ENCODE measurements at regions not wholly inside any gene's neighbourhood (a gene's known extent, or its start where the extent isn't known, plus 50 kb on each side); places are given as distances from the start of the nearest gene placed in this dataset.

DNA sequence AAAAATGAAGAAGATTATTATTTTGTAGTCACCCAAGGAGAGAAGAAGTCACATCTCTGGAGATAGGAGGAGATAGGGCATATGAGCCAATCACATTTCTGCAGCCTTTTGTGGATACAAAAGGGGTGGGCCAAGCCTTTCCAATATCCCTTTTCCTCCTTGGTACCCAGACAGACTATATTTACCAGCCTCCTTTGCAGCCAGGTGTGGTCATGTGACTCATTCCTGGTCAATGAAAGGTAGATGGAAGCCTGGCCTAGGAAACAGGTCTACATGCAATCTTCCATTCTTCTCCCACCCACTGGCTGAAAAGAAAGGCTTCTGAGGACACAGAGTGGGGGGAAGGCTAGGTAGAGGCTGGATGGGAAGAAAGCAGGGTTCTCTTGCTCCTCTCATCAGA lies 58.1 kb upstream of the ERG start:
- DNase-seq: no peak

DNA sequence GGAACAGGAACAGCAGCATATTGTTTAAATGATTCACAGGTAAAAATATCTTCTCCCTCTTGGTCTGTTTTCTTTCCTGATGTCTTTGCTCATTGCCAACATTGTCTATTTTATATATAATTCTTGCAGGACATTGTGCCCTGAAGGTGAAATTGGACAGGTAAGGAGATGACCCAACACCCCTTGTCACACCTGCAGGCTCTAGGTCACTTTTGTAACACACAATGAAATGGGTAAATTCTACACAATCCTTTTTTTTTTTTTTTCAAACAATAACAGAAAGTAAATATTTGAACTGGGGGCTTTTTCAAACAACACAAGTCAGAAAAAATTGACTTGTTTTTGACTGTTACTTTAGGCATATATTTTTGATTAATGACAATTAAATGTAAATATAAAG lies 62.9 kb upstream of the ERG start:
- DNase-seq: no peak

- no peak for DNase-seq
These were observed 63.6 kb upstream of the ERG start for GRCh38 chr21:38561613-38562581.

DNA sequence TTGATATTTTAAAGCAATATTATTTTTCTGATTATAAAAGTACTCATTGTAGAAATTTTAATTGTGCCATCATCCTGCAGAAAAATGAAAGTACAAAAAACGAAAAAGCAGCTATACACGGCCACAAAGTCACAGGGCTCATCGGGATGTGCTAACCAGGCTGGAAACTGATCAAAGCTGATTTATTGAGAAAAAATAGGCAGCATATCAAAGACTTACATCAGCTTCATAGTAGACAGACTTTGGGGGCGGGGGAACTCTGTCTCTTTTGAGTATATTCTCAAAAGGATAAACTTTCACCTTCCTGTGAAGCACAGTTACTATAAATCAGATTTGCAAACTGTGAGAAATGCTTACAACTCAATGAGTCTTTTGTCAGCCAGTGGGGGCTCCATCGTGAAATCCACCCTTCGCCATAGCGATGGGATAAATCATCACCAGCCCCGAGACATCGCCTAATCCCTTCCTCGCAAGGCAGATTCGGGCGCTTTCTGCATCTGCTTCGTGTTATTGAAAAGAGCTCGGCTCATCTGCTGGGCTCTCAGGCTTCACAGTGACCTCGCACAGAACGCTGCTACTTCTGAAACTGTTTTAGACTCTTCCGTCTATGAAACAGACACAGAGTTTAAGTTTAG lies 69.2 kb upstream of the ERG start:
- DNase-seq: no peak

- DNase-seq: no peak
These were observed 69.7 kb upstream of the ERG start for GRCh38 chr21:38567970-38568360.

DNA sequence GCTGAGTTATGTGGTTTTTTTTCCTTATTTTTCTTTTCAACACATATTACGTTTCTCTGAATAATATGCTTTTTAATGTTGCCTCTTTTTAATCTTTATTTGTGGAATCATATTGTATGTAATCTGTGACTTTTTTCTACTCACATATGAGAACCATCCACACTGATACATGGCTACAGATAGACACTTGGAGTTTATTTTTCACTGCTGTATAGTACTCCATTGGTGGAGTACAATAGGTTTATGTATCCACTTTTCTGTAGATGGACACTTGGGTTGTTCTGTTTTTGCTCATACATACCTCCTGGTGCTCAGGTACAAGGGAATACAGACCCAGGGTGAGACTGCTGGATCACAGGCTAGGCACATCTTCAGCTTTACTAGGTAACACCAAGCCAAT lies 71.5 kb upstream of the ERG start:
- no peak for DNase-seq

DNA sequence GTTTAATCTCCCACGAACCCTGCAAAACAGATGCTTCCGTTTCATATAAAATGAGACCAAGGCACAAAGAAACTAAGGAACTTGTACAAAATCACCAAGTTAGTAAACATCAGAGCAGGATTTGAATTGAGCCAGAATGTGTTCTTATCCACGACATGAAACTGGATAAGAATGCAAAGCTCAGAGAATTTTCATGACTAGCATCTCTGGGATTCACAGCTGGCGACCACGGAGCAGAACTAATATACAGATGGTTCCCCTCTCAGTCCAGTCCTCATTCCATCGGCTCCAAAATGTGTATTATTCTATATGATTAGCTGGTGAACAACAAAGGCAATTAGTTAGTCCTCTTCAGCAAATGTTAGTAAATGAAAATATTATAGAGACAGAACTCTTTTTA lies 72.3 kb upstream of the ERG start:
- DNase-seq: no peak

GRCh38 chr21:38574895-38575575 lies 76.8 kb upstream of the ERG start:
- DNase-seq: no peak

DNA sequence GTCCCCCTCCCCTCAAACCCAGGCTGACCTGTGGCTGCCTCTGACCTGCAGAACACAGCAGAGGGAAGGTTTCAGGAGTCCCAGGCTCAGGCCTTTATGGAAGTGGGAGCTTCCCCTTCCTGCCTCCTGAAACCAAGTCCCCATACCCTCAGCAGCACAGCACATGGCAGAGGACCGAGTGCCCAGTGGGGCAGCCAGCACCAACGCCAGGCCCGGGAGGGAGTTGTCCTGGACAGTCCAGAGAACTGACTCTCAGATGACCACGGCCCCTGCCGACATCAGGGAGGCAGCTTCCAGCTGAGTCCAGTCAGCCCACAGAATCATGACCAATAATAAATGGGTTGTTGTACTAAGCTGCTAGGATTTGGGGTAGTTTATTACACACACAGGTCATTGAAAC lies 79.6 kb upstream of the ERG start:
- DNase-seq: no peak

GRCh38 chr21:38590449-38591217 lies 92.4 kb upstream of the ERG start:
- DNase-seq: no peak

- no peak for DNase-seq
These were observed 92.9 kb upstream of the ERG start for GRCh38 chr21:38591218-38591537.

GRCh38 chr21:38596264-38597042 lies 98.2 kb upstream of the ERG start:
- DNase-seq: no peak

DNA sequence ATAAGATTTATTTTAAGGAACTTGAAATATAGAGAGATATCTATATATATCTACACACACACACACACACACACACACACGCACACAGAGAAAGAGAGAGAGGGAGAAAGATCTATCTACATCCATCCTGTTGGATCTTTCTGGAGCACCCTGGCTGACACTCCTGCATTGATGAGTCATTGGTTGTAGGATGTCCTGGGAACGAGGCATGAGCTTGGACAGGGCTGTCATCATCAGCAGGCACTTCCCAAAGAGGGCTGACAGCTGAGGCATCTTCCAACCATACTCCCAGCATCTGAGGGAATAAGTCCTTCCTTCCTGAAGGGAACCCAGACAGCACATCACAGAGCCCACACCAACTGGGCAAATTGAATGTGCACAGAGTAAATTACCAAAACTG lies 99.1 kb upstream of the ERG start:
- no peak for DNase-seq

GRCh38 chr21:38598413-38598812 lies 100.1 kb upstream of the ERG start:
- DNase-seq: no peak

DNA sequence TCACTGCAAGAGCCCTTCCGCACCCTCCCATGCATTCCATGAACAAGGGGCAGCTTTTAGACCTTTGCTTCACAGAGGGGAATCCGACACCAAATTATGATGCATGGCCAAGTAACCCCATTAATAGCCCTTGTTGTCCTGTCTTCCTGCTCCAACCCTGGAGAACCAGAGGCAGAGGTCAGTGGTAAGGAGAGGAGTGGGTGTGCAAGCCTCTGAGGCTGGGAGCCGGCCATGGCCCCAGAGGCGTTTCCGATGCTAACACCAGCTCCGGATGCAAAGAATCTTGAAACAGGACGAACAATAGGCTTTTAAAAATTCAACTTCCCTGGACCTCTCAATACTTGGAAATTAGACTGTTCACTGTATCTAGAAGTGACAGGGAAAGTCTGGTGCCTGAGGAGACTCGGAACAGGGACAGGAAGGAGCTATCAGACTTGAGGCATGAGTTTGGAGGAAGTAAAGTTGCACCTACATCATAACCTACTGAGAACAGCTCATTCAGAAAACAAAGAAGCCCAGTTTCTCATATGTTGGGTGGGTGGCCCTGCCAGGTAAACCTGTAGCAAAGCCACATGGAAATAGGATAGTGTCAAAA lies 101.2 kb upstream of the ERG start:
- no peak for DNase-seq

DNA sequence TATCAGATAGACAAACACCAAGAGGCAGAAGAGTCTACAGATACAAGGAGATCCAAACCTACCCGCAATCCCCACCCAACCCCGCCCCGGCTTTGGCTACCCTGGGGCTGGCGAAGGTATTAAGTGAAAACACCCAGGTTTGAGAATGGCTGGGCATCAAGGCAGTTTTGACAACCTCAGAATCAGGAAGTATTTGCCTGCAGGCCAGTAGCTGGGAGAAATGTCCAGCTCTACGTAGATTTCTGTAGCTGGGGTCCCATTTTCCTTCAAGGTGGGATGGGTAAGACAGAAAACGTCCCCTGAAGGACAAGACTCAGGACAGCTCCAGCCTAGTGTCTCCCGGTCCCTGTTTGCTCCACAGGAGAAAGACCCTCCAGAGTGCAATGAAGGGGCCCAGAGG lies 101.8 kb upstream of the ERG start:
- DNase-seq: no peak

DNA sequence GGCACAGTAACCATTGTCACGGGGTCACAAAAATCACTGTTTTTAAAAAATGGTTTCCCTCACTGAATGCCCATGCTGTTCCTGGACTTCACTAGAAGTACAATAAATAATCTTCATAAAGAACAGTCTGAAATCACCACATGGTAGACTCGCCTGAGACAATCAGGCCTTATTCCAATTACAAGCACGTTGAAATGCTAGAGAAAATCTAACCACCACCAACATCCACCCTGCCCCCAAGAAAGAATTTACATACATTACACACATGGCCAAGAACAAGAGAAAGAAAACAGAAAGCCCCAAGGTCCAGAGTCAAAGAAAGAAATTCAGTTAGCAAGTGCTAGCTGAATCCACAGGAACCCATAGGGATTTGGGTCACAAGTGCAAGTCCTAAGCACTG lies 107.0 kb upstream of the ERG start:
- no peak for DNase-seq

- DNase-seq: no peak
These were observed 111.3 kb upstream of the ERG start for GRCh38 chr21:38609580-38609979.

GRCh38 chr21:38610623-38611251 lies 112.5 kb upstream of the ERG start:
- DNase-seq: no peak

DNA sequence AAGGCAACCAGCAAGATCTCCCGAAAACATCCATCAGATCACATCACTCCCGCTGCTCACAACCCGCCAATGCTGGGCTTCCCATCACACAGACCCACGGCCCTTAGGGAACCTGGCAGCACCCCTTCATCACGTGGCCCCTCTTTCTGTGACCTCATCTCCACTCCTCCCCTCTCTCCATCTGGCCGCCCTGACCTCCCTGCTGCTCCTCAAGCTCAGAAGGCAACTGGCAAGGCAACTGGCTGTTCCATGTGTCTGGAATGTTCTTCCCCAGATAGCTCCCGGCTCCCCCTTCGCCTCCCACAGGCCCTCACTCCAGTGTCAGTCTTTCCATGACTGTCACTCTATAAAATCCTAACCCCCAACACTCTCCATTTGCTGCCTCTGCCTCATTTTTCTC lies 113.0 kb upstream of the ERG start:
- DNase-seq: no peak

GRCh38 chr21:38613686-38614085 lies 115.4 kb upstream of the ERG start:
- DNase-seq: no peak

DNA sequence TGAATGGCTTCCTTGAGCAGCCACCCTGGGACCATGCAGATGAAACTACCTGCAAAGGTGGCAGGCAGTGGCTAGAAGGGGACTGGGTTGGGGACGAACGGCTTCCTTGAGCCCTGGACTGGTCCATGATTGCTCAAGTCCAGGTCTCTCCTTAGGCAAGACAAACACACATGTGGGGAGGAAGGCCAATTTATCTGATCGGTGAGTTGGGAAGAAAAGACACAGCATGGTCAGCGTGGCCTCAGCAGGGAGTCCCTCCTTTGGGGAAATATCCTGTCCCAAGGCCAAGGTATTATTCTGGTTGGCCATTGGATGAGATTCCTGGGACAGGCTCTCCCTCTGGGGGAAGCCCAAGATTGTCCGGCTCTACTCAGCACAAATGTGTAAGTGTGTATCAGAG lies 116.3 kb upstream of the ERG start:
- DNase-seq: no peak

Data from NCI-H1092 (cell line).